GM19351 (cell line): ENCODE measurements at regions not wholly inside any gene's neighbourhood (a gene's known extent, or its start where the extent isn't known, plus 50 kb on each side); places are given as distances from the start of the nearest gene placed in this dataset.

Experiments
- ATAC-seq: cut with Tn5 transposase; IDR thresholded peaks from one replicate; pipeline ENCODE4 v1.9.1; 2021; ENCODE audit warnings: mild to moderate bottlenecking, moderate library complexity; ENCODE audit not compliant: unreplicated experiment

DNA sequence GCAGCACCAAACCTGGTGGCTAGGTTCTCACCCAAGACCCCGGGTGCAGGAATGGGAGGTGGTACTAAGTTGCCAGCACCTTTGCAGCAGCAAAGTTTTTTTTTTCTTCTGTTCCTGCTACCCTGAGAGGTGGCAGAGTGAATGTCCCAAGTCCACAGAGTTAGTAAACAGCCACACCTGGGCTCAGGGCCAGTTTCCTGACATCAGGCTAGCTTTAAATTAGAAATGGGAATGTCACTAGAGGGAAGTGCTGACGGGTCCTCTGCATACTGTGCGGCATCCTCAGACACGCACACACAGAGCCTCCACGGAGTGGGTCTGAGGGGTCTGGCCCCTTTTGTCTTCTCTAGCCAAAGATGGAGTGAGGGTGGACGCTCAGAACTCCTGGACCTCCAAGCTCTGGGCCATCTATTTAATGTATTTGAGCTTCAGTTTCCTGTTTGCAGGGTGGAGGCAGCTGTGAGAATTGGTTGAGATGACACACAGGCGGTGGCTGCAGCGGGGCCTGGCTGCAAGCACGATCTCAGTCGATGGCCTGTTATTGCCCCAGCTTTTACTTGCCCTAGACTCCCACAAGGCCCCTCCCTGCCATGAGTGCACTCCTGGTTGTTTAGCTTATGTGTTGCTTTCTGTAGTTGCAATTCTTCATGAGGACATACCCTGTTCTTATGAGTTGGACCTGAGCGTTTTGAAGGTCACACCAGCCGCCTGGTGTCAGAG, 751.4 kb upstream of the HS6ST1 start:
- ATAC-seq, result no peak

GRCh38 chr2:129070663-129071062, 752.0 kb upstream of the HS6ST1 start:
- no peak for ATAC-seq

- no peak for ATAC-seq
Measured at GRCh38 chr2:129071531-129071930, 752.9 kb upstream of the HS6ST1 start.

DNA sequence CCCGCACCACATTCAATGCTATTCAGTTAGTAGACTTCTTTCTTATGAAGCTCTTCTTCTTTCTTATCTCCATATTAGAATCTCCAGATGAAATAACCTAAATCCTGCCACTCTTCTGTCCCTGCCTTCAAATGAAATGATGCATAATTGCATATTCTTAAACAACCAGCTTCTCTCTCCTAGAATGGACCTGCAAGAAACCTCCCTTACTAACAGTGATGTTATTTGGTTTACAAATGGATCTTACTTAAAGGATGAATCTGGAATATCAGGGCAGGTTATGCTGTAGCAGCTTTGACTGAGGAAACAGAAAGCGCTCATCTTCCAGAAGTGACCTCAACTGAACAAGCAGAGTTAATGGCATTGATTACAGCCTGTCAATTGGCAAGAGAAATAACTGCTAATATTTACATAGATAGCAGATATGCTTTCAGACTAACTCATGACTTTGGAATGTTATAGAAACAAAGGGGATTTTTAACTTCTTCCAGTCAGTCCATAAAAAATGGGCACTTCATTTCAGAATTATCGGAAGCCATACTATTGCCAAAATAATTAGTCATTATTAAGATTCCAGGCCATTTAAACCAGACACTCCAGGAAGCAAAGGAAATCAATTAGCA, 755.7 kb upstream of the HS6ST1 start:
- ATAC-seq, result no peak

DNA sequence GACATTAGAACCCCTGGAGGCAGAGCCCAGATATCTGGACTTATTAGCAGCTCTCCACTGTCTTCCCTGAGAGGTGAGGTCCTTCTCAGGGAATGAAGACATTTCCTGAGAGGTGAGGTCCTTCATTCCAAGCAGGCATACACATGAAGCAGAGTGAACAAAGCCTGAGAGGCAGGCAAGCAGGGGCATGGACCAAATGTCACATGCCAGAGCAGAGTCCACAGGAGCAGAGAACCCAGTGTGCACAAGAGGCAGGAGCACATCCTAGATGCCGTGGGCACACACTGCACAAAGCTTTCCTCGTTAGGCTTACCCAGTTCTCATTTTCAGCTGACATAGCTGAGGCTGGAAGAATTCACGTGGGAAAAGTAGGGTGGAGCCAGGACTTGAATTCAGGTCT, 759.9 kb upstream of the HS6ST1 start:
- no peak for ATAC-seq

GRCh38 chr2:129080715-129081476, 762.2 kb upstream of the HS6ST1 start:
- ATAC-seq, result no peak

DNA sequence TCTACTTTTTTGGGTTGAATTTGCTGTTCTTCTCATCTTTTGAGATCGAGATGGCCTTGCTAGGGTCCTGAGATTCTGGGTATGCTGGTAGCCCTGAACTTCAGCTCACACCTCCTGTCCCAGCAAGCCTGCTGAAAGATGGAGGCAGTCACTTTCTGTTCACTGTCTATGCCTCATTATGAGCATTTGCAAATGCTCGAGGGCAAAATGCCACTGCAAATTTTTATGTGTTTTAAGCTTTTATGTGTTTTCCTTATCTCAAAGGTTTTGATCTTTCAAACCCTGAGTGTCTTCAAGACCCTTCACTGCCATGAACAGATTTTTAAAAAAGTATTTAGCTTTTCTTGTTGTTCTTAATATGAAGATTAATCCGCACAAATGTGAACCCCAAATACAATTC, 766.7 kb upstream of the HS6ST1 start:
- no peak for ATAC-seq

DNA sequence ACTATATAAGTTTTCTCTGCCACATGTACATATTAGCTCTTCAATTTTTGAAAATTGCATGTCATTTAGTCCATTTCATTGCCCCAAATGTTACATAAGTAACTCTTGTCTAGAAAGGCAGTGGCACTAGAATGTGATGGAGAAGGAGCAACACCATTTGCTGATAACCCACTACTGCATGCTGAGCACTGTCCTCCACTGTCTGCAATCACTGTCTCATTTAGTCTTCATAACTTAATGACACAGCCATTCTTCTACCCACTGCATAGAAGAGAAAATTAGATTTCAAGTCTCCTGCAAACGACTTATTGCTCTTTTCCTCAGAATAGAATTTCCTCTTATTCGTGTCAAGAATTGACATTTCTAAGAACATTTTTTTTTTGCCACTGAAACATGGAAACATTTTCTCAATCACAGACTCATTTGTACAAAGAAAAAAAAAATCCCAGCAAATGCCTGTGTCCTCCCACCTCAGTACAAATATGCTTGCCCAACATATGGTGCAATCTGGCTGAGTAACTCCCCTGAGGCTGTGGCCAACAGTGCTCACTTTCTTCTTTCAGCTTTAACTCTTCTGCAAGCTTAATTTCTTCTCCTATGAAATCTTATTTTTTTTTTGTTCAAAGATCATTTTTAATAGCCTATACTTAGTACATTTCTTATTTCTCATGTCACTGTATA, 768.6 kb upstream of the HS6ST1 start:
- no peak for ATAC-seq

DNA sequence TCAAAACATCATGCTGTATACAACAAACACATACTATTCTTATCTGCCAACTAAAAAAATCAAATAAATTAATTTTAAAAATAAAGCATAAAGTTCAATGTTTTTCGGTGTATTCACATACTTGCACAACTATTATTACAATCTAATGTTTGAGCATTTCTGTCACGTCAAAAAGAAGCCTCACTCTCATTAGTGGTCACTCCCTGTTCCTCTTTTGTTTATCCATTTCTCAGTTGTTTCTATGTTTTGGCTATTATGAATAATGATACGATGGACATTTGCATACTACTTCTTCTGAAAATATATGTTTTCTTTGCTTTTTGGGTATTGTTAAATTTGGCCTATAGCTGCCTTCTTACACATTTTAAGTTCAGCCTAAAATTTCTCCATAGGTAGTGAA, 773.0 kb upstream of the HS6ST1 start:
- ATAC-seq, result no peak

DNA sequence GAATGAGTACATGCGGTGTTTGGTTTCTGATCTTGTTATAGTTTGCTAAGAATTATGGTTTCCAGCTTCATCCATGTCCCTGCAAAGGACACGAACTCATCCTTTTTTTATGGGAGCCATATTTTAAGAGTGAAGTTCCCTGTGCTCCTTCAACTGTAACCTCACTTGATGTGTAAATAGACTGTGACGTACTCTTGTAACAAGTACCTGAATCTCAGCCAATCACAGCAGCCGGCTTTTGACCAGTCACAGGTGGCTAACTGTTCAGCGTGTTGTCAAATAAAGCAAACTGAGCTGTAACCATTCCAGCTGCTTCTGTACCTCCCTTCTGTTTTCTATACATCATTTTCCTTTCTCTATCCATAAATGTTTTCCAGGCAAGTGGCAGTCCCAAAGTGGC, 774.3 kb upstream of the HS6ST1 start:
- no peak for ATAC-seq

DNA sequence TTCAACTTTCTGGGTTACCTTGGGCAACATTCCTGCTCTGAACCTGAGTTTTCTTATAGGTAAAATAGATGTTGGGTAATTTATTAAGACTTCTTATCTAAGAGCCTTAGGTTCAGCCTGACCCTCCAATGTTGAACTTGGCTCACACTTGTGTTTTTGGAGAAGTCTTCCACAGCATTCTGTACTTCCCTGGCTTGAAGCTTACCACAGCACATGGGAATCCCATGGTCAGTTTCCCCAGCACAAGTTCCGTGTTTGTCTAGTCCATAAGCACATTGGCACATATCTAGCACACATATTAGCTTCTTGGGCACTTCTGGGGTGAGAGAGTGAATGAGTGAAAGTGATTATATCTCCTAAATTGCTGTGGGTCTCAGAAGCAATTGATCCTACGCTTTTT, 782.5 kb upstream of the HS6ST1 start:
- ATAC-seq, result no peak

GRCh38 chr2:129103936-129104878, 785.5 kb upstream of the HS6ST1 start:
- no peak for ATAC-seq

GRCh38 chr2:129112181-129112580, 793.5 kb upstream of the HS6ST1 start:
- no peak for ATAC-seq

DNA sequence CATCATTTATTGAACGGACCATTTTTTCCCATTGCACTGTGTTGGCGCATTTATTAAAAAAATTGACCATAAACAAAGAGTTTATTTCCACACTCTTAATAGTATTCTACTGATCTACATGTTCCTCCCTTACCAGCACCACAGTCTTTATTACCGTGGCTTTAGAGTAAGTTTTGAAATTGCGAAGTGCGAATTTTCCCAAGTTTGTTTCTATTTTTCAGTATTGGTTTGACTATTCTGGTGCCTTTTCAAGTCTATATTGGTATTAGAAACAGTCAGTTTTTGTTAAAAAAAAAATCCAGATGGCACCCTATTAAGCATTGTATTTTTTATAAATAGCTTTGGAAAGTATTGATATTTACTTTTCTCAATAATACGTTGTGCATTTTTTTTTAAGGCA, 795.1 kb upstream of the HS6ST1 start:
- peak; percentile 60 for ATAC-seq

- no peak for ATAC-seq
Measured at GRCh38 chr2:129117434-129117833, 798.8 kb upstream of the HS6ST1 start.

GRCh38 chr2:129118296-129118695, 799.6 kb upstream of the HS6ST1 start:
- ATAC-seq, result peak; percentile 90

- no peak for ATAC-seq
Measured at GRCh38 chr2:129129087-129129486, 810.4 kb upstream of the HS6ST1 start.

DNA sequence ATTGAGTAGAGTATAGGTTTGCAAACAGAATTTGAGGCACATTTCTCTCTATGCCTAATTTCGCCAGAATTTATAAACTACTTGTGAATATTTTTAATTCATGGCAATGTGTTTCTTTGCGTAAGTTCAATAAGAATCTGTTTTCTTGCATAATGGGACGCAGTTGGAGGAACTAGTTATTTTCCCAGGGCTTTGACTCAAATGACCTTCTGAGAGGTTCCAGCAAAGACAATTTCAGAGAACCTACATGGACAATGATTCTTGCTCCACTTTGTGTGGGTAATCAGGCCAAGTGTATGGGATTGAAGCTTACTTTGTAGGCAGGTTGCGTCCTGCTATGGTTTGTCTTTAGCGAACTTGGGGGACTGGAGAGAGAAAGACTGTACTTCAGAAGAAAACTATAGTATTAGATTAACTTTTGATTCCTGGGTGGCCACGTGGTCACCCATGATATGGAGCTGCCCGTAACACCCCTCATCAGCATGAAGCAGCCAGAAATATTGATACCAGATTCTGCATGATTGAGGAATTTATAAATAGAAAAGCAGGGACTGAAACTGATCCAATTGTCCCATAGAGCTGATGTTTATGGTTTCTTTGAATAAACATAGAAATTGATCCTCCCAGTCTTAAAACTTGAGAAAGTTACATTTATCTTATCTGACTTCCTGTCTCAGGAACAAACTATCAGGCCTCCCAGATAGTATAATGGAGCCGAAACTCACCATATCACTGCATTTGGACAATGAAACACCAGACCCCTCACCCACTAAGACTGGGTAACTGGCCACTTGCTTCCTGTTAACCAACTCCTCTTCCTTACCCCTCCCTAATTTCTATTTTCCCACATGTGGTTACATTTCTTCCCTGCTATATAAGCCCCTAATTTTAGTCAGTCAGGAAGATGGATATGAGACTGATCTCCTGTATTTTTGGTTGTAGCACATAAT, 815.3 kb upstream of the HS6ST1 start:
- ATAC-seq, result no peak

DNA sequence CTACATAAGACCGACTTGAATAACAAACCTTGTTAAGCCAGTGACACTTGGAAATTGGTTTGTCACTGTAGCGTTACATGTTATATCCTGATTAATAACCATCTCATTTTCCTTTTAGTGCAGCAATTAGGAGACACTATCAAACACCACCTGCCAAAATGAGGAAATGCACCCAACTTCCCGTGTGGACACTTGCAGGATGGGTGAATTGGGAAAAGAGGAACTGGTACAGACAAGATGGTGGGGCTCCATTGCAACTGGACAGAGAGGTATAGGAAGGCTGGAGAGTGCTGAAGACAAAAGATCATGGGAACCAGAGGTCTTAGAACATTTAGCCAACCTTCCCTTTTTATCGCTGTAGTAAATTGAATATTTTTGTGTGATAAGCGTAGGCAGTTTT, 816.3 kb upstream of the HS6ST1 start:
- no peak for ATAC-seq
